ENCODE measurements at regions not wholly inside any gene's neighbourhood (a gene's known extent, or its start where the extent isn't known, plus 50 kb on each side); places are given as distances from the start of the nearest gene placed in this dataset.
A peak's percentile ranks its signal among the peaks of the same experiment; 100 is the strongest.

DNA sequence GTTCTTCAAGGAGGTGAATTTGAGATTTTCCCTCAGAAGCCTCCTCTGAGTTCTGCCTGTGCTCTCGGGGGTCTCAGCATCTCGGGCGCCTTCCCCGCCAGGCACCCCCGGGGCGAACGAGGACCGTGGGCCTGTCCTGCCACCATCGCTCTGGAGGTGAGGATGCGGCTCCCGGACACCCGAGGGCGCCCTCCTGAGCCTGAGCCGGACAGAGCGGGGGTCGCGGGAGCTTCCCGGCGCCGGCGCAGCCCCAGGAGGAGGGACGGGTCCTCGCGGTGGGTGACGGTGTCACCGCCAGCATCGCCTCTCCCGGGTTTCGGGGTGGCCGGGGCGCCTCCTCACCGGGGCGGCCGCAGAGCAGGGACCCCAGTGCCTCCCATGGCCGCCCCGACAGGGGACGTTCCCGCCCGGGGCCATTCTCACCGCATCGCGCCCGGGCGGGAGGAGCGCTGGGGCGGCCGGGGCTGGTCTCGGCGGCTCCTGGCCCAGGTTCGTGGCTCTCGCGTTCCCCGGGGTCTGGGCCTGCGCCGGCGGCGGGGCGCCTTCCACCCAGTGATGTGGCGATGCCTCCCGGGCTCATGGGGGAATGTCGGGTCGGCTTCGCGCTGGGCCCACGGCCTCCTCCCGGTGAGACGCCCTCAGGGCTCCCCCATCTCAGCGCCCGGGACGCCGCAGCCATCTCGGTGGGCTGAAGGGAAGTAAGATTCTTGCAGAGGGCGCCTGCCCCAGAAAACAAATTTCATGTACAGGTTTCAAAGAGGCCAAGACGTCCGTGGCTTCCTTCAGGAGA is 210.5 kb downstream of the ERMARD start:
- TF ChIP-seq, protein P1, sequence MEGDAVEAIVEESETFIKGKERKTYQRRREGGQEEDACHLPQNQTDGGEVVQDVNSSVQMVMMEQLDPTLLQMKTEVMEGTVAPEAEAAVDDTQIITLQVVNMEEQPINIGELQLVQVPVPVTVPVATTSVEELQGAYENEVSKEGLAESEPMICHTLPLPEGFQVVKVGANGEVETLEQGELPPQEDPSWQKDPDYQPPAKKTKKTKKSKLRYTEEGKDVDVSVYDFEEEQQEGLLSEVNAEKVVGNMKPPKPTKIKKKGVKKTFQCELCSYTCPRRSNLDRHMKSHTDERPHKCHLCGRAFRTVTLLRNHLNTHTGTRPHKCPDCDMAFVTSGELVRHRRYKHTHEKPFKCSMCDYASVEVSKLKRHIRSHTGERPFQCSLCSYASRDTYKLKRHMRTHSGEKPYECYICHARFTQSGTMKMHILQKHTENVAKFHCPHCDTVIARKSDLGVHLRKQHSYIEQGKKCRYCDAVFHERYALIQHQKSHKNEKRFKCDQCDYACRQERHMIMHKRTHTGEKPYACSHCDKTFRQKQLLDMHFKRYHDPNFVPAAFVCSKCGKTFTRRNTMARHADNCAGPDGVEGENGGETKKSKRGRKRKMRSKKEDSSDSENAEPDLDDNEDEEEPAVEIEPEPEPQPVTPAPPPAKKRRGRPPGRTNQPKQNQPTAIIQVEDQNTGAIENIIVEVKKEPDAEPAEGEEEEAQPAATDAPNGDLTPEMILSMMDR (IDR thresholded peaks at IDR 0.05): peak in 2 of 3 experiments; percentile 14 to 43
- no peak for TF ChIP-seq POLR2A (IDR thresholded peaks at IDR 0.05)

Data from testis (tissue), 2 donors.